ENCODE measurements at regions not wholly inside any gene's neighbourhood (a gene's known extent, or its start where the extent isn't known, plus 50 kb on each side); places are given as distances from the start of the nearest gene placed in this dataset.
A peak's percentile ranks its signal among the peaks of the same experiment; 100 is the strongest.
"Not testable (repeated sequence)": the region's sequence is repeated elsewhere in the genome, so short reads cannot be mapped to it uniquely, and the experiment has no call there.

- Histone ChIP-seq H3K4me1 (peaks cover 3 to 21% of the 10 kb centered on the region in 2 donors), H3K4me3 (replicated peaks in 1 of 3) (no peak overlapping the region), H3K36me3 (no peaks in the 10 kb centered on the region), H3K9me3 (no peaks in the 10 kb centered on the region), H3K27ac (no peak overlapping the region), H3K27me3 (no peaks in the 10 kb centered on the region)
- no peak for TF ChIP-seq CTCF (IDR thresholded peaks at IDR 0.05)
- no peak for TF ChIP-seq POLR2A (IDR thresholded peaks at IDR 0.05)
- intact Hi-C loops (cut with DNase I), result no loop called here
- WGBS, 2 donors, result 82 to 83% methylated on average over 8 to 11 of the region's 13 CpGs
- no peak for DNase-seq
Measured at GRCh38 chr10:78442836-78443550, 409.3 kb downstream of the RPS24 start.

GRCh38 chr10:78443900-78444571, 410.4 kb downstream of the RPS24 start:
- intact Hi-C loops (cut with DNase I), result no loop called here
- whole genome bisulfite sequencing, 2 donors, result 64 to 76% methylated on average over 11 of the region's 11 CpGs
- Histone ChIP-seq H3K27me3 (no peaks in the 10 kb centered on the region), H3K4me1 (peaks cover 0 to 17% of the 10 kb centered on the region in 2 donors), H3K9me3 (no peaks in the 10 kb centered on the region), H3K4me3 (replicated peaks in 1 of 3) (no peak overlapping the region), H3K36me3 (no peaks in the 10 kb centered on the region), H3K27ac (no peak overlapping the region)
- peak; percentile 30 to 46 for DNase-seq
- TF ChIP-seq CTCF (IDR thresholded peaks at IDR 0.05), result no peak
- no peak for TF ChIP-seq POLR2A (IDR thresholded peaks at IDR 0.05)

GRCh38 chr10:78444741-78445140, 411.1 kb downstream of the RPS24 start:
- intact Hi-C loops (cut with DNase I); DNase-seq; H3K36me3 ChIP-seq; H3K4me3 ChIP-seq (replicated peaks in 1 of 3); H3K9me3 ChIP-seq; H3K27ac ChIP-seq; H3K27me3 ChIP-seq: not testable (repeated sequence)
- 84 to 99% methylated on average over 4 of the region's 4 CpGs for WGBS, 2 donors
- peaks cover 0 to 17% of the 10 kb centered on the region in 2 donors for H3K4me1 ChIP-seq

- no peak for TF ChIP-seq POLR2A (IDR thresholded peaks at IDR 0.05)
- TF ChIP-seq CTCF (IDR thresholded peaks at IDR 0.05), result no peak
- intact Hi-C loops (cut with DNase I), result no loop called here
- no peak overlapping the region for H3K4me3 ChIP-seq (replicated peaks in 1 of 3)
- H3K27me3 ChIP-seq, result no peaks in the 10 kb centered on the region
- 95 to 100% methylated on average over 2 of the region's 2 CpGs for WGBS, 2 donors
- peaks cover 0 to 17% of the 10 kb centered on the region in 2 donors for H3K4me1 ChIP-seq
- no peaks in the 10 kb centered on the region for H3K9me3 ChIP-seq
- H3K27ac ChIP-seq, result no peak overlapping the region
- DNase-seq, result no peak
- no peaks in the 10 kb centered on the region for H3K36me3 ChIP-seq
Measured at GRCh38 chr10:78445308-78445707, 411.6 kb downstream of the RPS24 start.

- no peak for DNase-seq
- intact Hi-C loops (cut with DNase I), result no loop called here
- 84 to 86% methylated on average over 4 of the region's 4 CpGs for WGBS, 2 donors
Measured at GRCh38 chr10:78448470-78448869, 414.8 kb downstream of the RPS24 start.

More at GRCh38 chr10:78448470-78448869, 414.8 kb downstream of the RPS24 start:
- H3K27me3 ChIP-seq, result no peaks in the 10 kb centered on the region
- TF ChIP-seq POLR2A (IDR thresholded peaks at IDR 0.05), result no peak
- no peak for TF ChIP-seq CTCF (IDR thresholded peaks at IDR 0.05)
- no peaks in the 10 kb centered on the region for H3K36me3 ChIP-seq
- H3K9me3 ChIP-seq, result no peaks in the 10 kb centered on the region
- no peak overlapping the region for H3K4me3 ChIP-seq (replicated peaks in 1 of 3)
- no peak overlapping the region for H3K27ac ChIP-seq
- peaks cover 0 to 23% of the 10 kb centered on the region in 2 donors for H3K4me1 ChIP-seq

Measured in thyroid gland (tissue), 4 donors.